Peyer's patch (tissue), 4 donors: ENCODE measurements at regions not wholly inside any gene's neighbourhood (a gene's known extent, or its start where the extent isn't known, plus 50 kb on each side); places are given as distances from the start of the nearest gene placed in this dataset.

Source experiments
- CTCF ChIP-seq, 6 experiments: fragments of 450-650 bp in 4 of 6; fragments of 200-600 bp in 2 of 6; sonication (generic) in 1 of 6; IDR thresholded peaks; one replicate each; pipeline ENCODE4 v1.5.1; 2017 to 2019; ENCODE audit warnings: antibody characterized with exemption in 6 of 6, mild to moderate bottlenecking in 3 of 6, moderate library complexity in 1 of 6
- POLR2A ChIP-seq, 2 donors: fragments of 450-650 bp; IDR thresholded peaks; one replicate each; pipeline ENCODE4 v1.5.1; 2017; ENCODE audit warnings: antibody characterized with exemption in 2 of 2, mild to moderate bottlenecking in 2 of 2, moderate library complexity in 2 of 2

- no peak for TF ChIP-seq CTCF (IDR thresholded peaks at IDR 0.05)
- TF ChIP-seq POLR2A (IDR thresholded peaks at IDR 0.05): no peak
Observed at GRCh38 chr19:31568724-31569123, 219.5 kb upstream of the TSHZ3 start.
